ENCODE measurements at regions not wholly inside any gene's neighbourhood (a gene's known extent, or its start where the extent isn't known, plus 50 kb on each side); places are given as distances from the start of the nearest gene placed in this dataset.

- DNase-seq (ENCODE audit: low read depth in 2 of 2): no peak
Observed at GRCh38 chr2:128401680-128402079, 83.0 kb upstream of the HS6ST1 start.

- no peak for DNase-seq (ENCODE audit: low read depth in 2 of 2)
Observed at GRCh38 chr2:128402911-128403670, 84.4 kb upstream of the HS6ST1 start.

- DNase-seq (ENCODE audit: low read depth in 2 of 2): no peak
Observed at GRCh38 chr2:128403814-128404708, 85.4 kb upstream of the HS6ST1 start.

- no peak for DNase-seq (ENCODE audit: low read depth in 2 of 2)
Observed at GRCh38 chr2:128404709-128405466, 86.2 kb upstream of the HS6ST1 start.

- DNase-seq (ENCODE audit: low read depth in 2 of 2): no peak
Observed at GRCh38 chr2:128405467-128405900, 86.8 kb upstream of the HS6ST1 start.

- no peak for DNase-seq (ENCODE audit: low read depth in 2 of 2)
Observed at GRCh38 chr2:128405981-128406613, 87.4 kb upstream of the HS6ST1 start.

GRCh38 chr2:128406736-128407554 is 88.3 kb upstream of the HS6ST1 start:
- no peak for DNase-seq (ENCODE audit: low read depth in 2 of 2)

- DNase-seq (ENCODE audit: low read depth in 2 of 2): no peak
Observed at GRCh38 chr2:128408349-128409305, 90.0 kb upstream of the HS6ST1 start.

- no peak for DNase-seq (ENCODE audit: low read depth in 2 of 2)
Observed at GRCh38 chr2:128409326-128410034, 90.8 kb upstream of the HS6ST1 start.

- no peak for DNase-seq (ENCODE audit: low read depth in 2 of 2)
Observed at GRCh38 chr2:128410035-128410757, 91.5 kb upstream of the HS6ST1 start.

GRCh38 chr2:128410758-128411215 is 92.1 kb upstream of the HS6ST1 start:
- DNase-seq (ENCODE audit: low read depth in 2 of 2): no peak

GRCh38 chr2:128411431-128411830 is 92.8 kb upstream of the HS6ST1 start:
- no peak for DNase-seq (ENCODE audit: low read depth in 2 of 2)

GRCh38 chr2:128412181-128412871 is 93.7 kb upstream of the HS6ST1 start:
- DNase-seq (ENCODE audit: low read depth in 2 of 2): no peak

- no peak for DNase-seq (ENCODE audit: low read depth in 2 of 2)
Observed at GRCh38 chr2:128413014-128413717, 94.5 kb upstream of the HS6ST1 start.

- no peak for DNase-seq (ENCODE audit: low read depth in 2 of 2)
Observed at GRCh38 chr2:128413718-128414341, 95.2 kb upstream of the HS6ST1 start.

- no peak for DNase-seq (ENCODE audit: low read depth in 2 of 2)
Observed at GRCh38 chr2:128414351-128414750, 95.7 kb upstream of the HS6ST1 start.

All from stimulated activated CD8-positive, alpha-beta memory T cell treated with anti-CD3 and anti-CD28 coated beads, Interleukin-2, amount 100 ng/mL, for 1 hour (primary cell).